ENCODE measurements at regions not wholly inside any gene's neighbourhood (a gene's known extent, or its start where the extent isn't known, plus 50 kb on each side); places are given as distances from the start of the nearest gene placed in this dataset.

- TF ChIP-seq CTCF (conservative IDR thresholded peaks at IDR 0.05; ENCODE audit: low read length) (no peak), EZH2phosphoT487 (IDR thresholded peaks at IDR 0.05; ENCODE audit: borderline replicate concordance, low read depth, low read length) (no peak)
Measured at GRCh38 chr13:82116422-82116989, 1765.8 kb downstream of the SLITRK1 start.
